PC-9 (cell line): ENCODE measurements at regions not wholly inside any gene's neighbourhood (a gene's known extent, or its start where the extent isn't known, plus 50 kb on each side); places are given as distances from the start of the nearest gene placed in this dataset.

Source experiments
- BruUV-seq: library from RNA; stranded (reverse); fragments of 400-500 nt; replicated peaks from 2 replicates; lab custom pipeline; 2021; lab: Mats Ljungman, UMichigan
- CTCF ChIA-PET: fragments of 300-600 bp; sonication (Branson Sonifier 250); formaldehyde crosslinking; loops from one replicate; lab custom pipeline; 2022; ENCODE audit warnings: antibody characterized with exemption; lab: Charles Lee
- POLR2A ChIA-PET: fragments of 300-600 bp; sonication (Branson Sonifier 250); formaldehyde crosslinking; loops from one replicate; lab custom pipeline; 2022; ENCODE audit warnings: antibody characterized with exemption; ENCODE audit not compliant: unreplicated experiment; lab: Charles Lee
- DNase-seq, 2 experiments: peaks; one replicate each; pipeline versions ENCODE4 v3.0.0 to v3.0.0-alpha.2; 2015 to 2022; ENCODE audit warnings: mixed read lengths in 1 of 2
- H2AFZ ChIP-seq: fragments of 200-600 bp; sonication (generic); 2 replicates; pipeline ENCODE4 v1.8.1; 2017; ENCODE audit warnings: antibody characterized with exemption
- H3F3A ChIP-seq: fragments of 200-600 bp; sonication (generic); 2 replicates; pipeline ENCODE4 v1.8.1; 2017; ENCODE audit warnings: antibody characterized with exemption, mild to moderate bottlenecking, low read depth; ENCODE audit not compliant: insufficient read depth
- H3K27ac ChIP-seq: fragments of 200-600 bp; sonication (generic); 2 replicates; pipeline ENCODE4 v1.6.1; 2016; ENCODE audit warnings: mixed run types
- H3K27me3 ChIP-seq: fragments of 200-600 bp; sonication (generic); 2 replicates; pipeline ENCODE4 v1.6.1; 2016; ENCODE audit warnings: low read depth, mixed run types; ENCODE audit not compliant: insufficient read depth
- H3K36me3 ChIP-seq: fragments of 200-600 bp; sonication (generic); 2 replicates; pipeline ENCODE4 v1.6.1; 2016; ENCODE audit warnings: low read depth, mixed run types
- H3K4me1 ChIP-seq: fragments of 200-600 bp; sonication (generic); replicated peaks from 2 replicates; pipeline ENCODE4 v1.6.1; 2016; ENCODE audit warnings: mixed run types; ENCODE audit not compliant: insufficient read depth
- H3K4me2 ChIP-seq: fragments of 200-600 bp; sonication (generic); 2 replicates; pipeline ENCODE4 v1.6.1; 2017; ENCODE audit warnings: mixed run types
- H3K4me3 ChIP-seq: fragments of 200-600 bp; sonication (generic); 2 replicates; pipeline ENCODE4 v1.6.1; 2016; ENCODE audit warnings: mixed run types
- H3K79me2 ChIP-seq: fragments of 200-600 bp; sonication (generic); 2 replicates; pipeline ENCODE4 v1.6.1; 2017; ENCODE audit warnings: low read depth, mixed run types
- H3K9me2 ChIP-seq: fragments of 200-600 bp; sonication (generic); 2 replicates; pipeline ENCODE4 v1.8.1; 2017; ENCODE audit warnings: mild to moderate bottlenecking; ENCODE audit not compliant: insufficient read depth
- H3K9me3 ChIP-seq: fragments of 200-600 bp; sonication (generic); 2 replicates; pipeline ENCODE4 v1.8.1; 2016; ENCODE audit warnings: low read depth; ENCODE audit not compliant: insufficient read depth
- H4K20me1 ChIP-seq: fragments of 200-600 bp; sonication (generic); 2 replicates; pipeline ENCODE4 v1.8.1; 2017; ENCODE audit not compliant: insufficient read depth
- EZH2 ChIP-seq: fragments of 200-600 bp; sonication (generic); IDR thresholded peaks from 2 replicates; pipeline ENCODE4 v1.8.0; 2017; ENCODE audit warnings: antibody characterized with exemption, low read depth
- intact Hi-C: fragments of 100-400 bp; cut with micrococcal nuclease; formaldehyde crosslinking; loops from one replicate; pipeline ENCODE4 v1.10.0; 2022; ENCODE audit not compliant: unreplicated experiment
- TF ChIP-seq, protein P1 (sequence below): fragments of 200-600 bp; sonication (generic); conservative IDR thresholded peaks from 2 replicates; pipeline ENCODE4 v1.6.1; 2017; ENCODE audit warnings: mixed run types, antibody characterized with exemption, mild to moderate bottlenecking, moderate library complexity

DNA sequence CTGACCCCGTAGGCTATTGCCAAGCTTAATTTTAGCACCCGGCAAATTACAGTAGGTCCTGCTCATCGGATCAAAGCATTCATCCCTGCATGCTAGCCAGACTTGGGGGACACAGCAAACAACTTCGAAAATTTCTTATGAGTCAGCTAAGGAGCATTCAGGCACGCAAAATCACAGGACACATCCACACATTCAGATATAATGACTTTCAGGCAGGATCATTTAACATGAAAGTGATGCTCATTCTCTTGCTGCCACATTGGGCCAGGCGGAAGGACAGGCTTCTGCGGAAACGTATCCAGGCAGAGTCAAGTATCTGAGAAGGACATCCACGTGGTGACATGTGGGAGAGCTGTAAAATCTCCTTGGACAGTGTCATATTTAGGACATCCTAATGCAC, 474.0 kb upstream of the NRP1 start:
- H3K27me3 ChIP-seq = no peaks in the 10 kb centered on the region
- H3K4me1 ChIP-seq = no peaks in the 10 kb centered on the region
- TF ChIP-seq EZH2 = no peak
- TF ChIP-seq, protein P1, sequence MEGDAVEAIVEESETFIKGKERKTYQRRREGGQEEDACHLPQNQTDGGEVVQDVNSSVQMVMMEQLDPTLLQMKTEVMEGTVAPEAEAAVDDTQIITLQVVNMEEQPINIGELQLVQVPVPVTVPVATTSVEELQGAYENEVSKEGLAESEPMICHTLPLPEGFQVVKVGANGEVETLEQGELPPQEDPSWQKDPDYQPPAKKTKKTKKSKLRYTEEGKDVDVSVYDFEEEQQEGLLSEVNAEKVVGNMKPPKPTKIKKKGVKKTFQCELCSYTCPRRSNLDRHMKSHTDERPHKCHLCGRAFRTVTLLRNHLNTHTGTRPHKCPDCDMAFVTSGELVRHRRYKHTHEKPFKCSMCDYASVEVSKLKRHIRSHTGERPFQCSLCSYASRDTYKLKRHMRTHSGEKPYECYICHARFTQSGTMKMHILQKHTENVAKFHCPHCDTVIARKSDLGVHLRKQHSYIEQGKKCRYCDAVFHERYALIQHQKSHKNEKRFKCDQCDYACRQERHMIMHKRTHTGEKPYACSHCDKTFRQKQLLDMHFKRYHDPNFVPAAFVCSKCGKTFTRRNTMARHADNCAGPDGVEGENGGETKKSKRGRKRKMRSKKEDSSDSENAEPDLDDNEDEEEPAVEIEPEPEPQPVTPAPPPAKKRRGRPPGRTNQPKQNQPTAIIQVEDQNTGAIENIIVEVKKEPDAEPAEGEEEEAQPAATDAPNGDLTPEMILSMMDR = no peak
- intact Hi-C loops = no loop called here
- no peaks in the 10 kb centered on the region for H3K9me2 ChIP-seq
- no peaks in the 10 kb centered on the region for H3K79me2 ChIP-seq
- no TSS peak for BruUV-seq
- H3K36me3 ChIP-seq = no peaks in the 10 kb centered on the region
- H3K27ac ChIP-seq = no peak overlapping the region
- no peak overlapping the region for H2AFZ ChIP-seq
- no peak for DNase-seq
- no peaks in the 10 kb centered on the region for H3K9me3 ChIP-seq
- H4K20me1 ChIP-seq = no peaks in the 10 kb centered on the region
- H3K4me2 ChIP-seq = no peak overlapping the region
- ChIA-PET POLR2A (no interaction called here), CTCF (no interaction called here)
- H3F3A ChIP-seq = no peaks in the 10 kb centered on the region
- H3K4me3 ChIP-seq = no peak overlapping the region

- intact Hi-C loops = no loop called here
- H3K36me3 ChIP-seq = no peaks in the 10 kb centered on the region
- H3K27ac ChIP-seq = no peak overlapping the region
- no peak overlapping the region for H2AFZ ChIP-seq
- POLR2A ChIA-PET = interaction anchor here (0.6 kb wide), 1 partner anchor 455 kb away, joined by 7 read pairs; no protein-coding TSS in a partner anchor
- H3F3A ChIP-seq = no peaks in the 10 kb centered on the region
- no peak overlapping the region for H3K4me2 ChIP-seq
- no peaks in the 10 kb centered on the region for H3K4me1 ChIP-seq
- H3K79me2 ChIP-seq = no peaks in the 10 kb centered on the region
- no peak overlapping the region for H3K4me3 ChIP-seq
- CTCF ChIA-PET = no interaction called here
- H4K20me1 ChIP-seq = no peaks in the 10 kb centered on the region
- BruUV-seq = no TSS peak
- no peaks in the 10 kb centered on the region for H3K9me2 ChIP-seq
- no peak for DNase-seq
- no peaks in the 10 kb centered on the region for H3K9me3 ChIP-seq
- no peaks in the 10 kb centered on the region for H3K27me3 ChIP-seq
- no peak for TF ChIP-seq EZH2
- TF ChIP-seq, protein P1 = no peak
Measured at GRCh38 chr10:33807531-33808359, 473.3 kb upstream of the NRP1 start.

GRCh38 chr10:33805831-33806230, 471.4 kb upstream of the NRP1 start:
- no peak for TF ChIP-seq EZH2
- TF ChIP-seq, protein P1 = no peak
- Histone ChIP-seq H4K20me1 (no peaks in the 10 kb centered on the region), H3F3A (peaks cover 11% of the 10 kb centered on the region; the same call in 1 of the 2 replicates), H3K9me3 (no peaks in the 10 kb centered on the region), H3K4me3 (no peak overlapping the region), H3K9me2 (no peaks in the 10 kb centered on the region), H2AFZ (no peak overlapping the region), H3K27me3 (no peaks in the 10 kb centered on the region), H3K27ac (no peak overlapping the region), H3K4me2 (no peak overlapping the region), H3K4me1 (peaks cover 14% of the 10 kb centered on the region), H3K36me3 (no peaks in the 10 kb centered on the region), H3K79me2 (no peaks in the 10 kb centered on the region)
- intact Hi-C loops = no loop called here
- no TSS peak for BruUV-seq
- CTCF ChIA-PET = interaction anchor here (0.5 to 0.6 kb wide), 2 partner anchors 296 to 1187 kb away, joined by 3 read pairs; no protein-coding TSS in a partner anchor
- POLR2A ChIA-PET = no interaction called here
- no peak for DNase-seq
